CD4-positive, alpha-beta T cell treated with Interleukin-21 for 1 hour (primary cell): ENCODE measurements at regions not wholly inside any gene's neighbourhood (a gene's known extent, or its start where the extent isn't known, plus 50 kb on each side); places are given as distances from the start of the nearest gene placed in this dataset.

ENCODE experiments used
- DNase-seq: peaks from one replicate; pipeline ENCODE4 v3.0.0-alpha.2; 2020

GRCh38 chr5:5711112-5711511 lies 288.6 kb downstream of the ICE1 start:
- DNase-seq: no peak

GRCh38 chr5:5710471-5710870 lies 288.0 kb downstream of the ICE1 start:
- no peak for DNase-seq

GRCh38 chr5:5708367-5708919 lies 286.0 kb downstream of the ICE1 start:
- no peak for DNase-seq

GRCh38 chr5:5705010-5705409 lies 282.5 kb downstream of the ICE1 start:
- no peak for DNase-seq

GRCh38 chr5:5704352-5704751 lies 281.9 kb downstream of the ICE1 start:
- DNase-seq: no peak

GRCh38 chr5:5702934-5703333 lies 280.5 kb downstream of the ICE1 start:
- no peak for DNase-seq

GRCh38 chr5:5700549-5700948 lies 278.1 kb downstream of the ICE1 start:
- DNase-seq: no peak

- DNase-seq: no peak
These were observed 276.6 kb downstream of the ICE1 start for GRCh38 chr5:5699062-5699461.

- DNase-seq: no peak
These were observed 272.8 kb downstream of the ICE1 start for GRCh38 chr5:5695266-5695665.

GRCh38 chr5:5688925-5689310 lies 266.4 kb downstream of the ICE1 start:
- DNase-seq: no peak

- DNase-seq: no peak
These were observed 265.9 kb downstream of the ICE1 start for GRCh38 chr5:5688194-5688924.

- DNase-seq: no peak
These were observed 264.6 kb downstream of the ICE1 start for GRCh38 chr5:5687113-5687512.

- no peak for DNase-seq
These were observed 263.9 kb downstream of the ICE1 start for GRCh38 chr5:5686356-5686755.

GRCh38 chr5:5685737-5686136 lies 263.3 kb downstream of the ICE1 start:
- DNase-seq: no peak

- no peak for DNase-seq
These were observed 260.7 kb downstream of the ICE1 start for GRCh38 chr5:5683174-5683573.

- no peak for DNase-seq
These were observed 256.4 kb downstream of the ICE1 start for GRCh38 chr5:5678909-5679308.

GRCh38 chr5:5677738-5678137 lies 255.3 kb downstream of the ICE1 start:
- DNase-seq: no peak

- no peak for DNase-seq
These were observed 253.7 kb downstream of the ICE1 start for GRCh38 chr5:5676218-5676617.

GRCh38 chr5:5675511-5675910 lies 253.0 kb downstream of the ICE1 start:
- DNase-seq: no peak

- no peak for DNase-seq
These were observed 249.3 kb downstream of the ICE1 start for GRCh38 chr5:5671823-5672222.

GRCh38 chr5:5667136-5667554 lies 244.7 kb downstream of the ICE1 start:
- DNase-seq: no peak

GRCh38 chr5:5666369-5666768 lies 243.9 kb downstream of the ICE1 start:
- no peak for DNase-seq

- no peak for DNase-seq
These were observed 243.5 kb downstream of the ICE1 start for GRCh38 chr5:5666076-5666365.

- no peak for DNase-seq
These were observed 243.0 kb downstream of the ICE1 start for GRCh38 chr5:5665225-5666075.
